ENCODE measurements at regions not wholly inside any gene's neighbourhood (a gene's known extent, or its start where the extent isn't known, plus 50 kb on each side); places are given as distances from the start of the nearest gene placed in this dataset.
"Not testable (repeated sequence)": the region's sequence is repeated elsewhere in the genome, so short reads cannot be mapped to it uniquely, and the experiment has no call there.

GRCh38 chr22:25492841-25493734 lies 71.4 kb upstream of the GRK3 start:
- DNase-seq: no peak

- no peak for DNase-seq
Measured at GRCh38 chr22:25493794-25494193, 70.7 kb upstream of the GRK3 start.

GRCh38 chr22:25494774-25495173 lies 69.7 kb upstream of the GRK3 start:
- DNase-seq: no peak

DNA sequence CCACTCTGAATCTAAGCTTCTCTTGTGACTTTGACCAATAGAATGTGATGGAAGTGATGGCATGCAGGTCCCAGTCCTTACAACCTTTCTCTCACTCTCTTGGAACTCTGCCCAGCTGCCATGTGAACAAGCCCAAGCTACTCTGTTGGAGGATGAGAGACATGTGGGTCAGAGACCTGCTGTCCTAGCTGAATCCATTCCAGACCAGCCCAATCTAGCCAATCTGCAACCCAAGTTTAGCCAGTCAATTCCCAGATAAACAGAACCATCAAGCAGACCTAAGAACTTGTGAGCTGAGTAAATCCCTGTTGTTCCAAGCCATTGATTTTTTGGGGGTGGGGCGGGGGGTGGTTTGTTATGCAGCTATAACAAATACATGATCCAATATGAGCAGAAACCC lies 69.2 kb upstream of the GRK3 start:
- DNase-seq: no peak

DNA sequence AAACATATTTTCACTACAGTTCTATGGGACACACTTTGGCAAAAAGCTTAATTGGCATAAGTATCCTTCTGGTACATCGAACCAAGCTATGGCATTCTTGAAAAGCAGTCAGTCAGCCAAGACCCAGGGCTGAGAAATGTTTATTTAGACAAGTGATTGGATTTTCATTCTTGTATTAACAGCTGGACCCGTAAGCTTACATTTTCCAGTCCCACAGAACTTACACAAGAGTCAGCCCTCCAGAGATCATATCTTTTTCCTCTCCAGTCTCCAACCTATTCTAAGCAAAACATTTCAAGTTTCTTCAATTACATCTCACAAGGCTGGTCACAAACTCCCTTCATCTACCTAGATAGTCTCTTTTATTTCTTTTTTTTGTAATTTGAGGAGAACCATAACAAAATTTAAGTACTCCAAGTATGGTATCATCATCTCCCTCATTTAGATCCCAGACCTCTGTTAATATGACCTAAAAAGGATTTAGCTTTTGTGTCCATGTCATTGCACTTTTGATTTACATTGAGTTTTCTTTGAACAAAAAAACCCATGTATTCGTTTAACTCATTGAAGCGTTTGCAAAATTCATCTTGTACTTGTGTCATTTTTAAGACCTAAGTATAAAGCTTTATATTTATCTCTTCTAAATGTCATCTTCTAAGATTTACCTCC lies 67.9 kb upstream of the GRK3 start:
- DNase-seq: no peak

GRCh38 chr22:25497181-25497641 lies 67.3 kb upstream of the GRK3 start:
- DNase-seq: no peak

DNA sequence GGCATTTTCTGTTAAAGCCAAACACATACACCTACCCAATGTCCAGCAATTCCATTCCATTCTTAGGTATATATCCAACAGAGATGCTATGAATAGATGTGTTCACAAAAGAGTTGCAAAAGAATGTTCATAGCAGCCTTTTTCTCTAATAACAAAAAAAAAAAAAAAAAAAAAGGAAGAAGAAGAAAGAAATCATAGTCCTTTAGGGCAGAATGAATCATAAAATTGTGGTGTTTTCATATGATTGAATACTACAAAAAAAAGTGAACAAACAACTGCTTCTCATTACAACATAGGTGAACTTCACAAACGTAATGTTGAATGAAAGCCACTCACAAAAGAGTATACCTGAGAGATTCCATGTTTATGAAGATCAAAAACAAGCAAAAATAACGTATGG lies 66.8 kb upstream of the GRK3 start:
- DNase-seq: no peak

DNA sequence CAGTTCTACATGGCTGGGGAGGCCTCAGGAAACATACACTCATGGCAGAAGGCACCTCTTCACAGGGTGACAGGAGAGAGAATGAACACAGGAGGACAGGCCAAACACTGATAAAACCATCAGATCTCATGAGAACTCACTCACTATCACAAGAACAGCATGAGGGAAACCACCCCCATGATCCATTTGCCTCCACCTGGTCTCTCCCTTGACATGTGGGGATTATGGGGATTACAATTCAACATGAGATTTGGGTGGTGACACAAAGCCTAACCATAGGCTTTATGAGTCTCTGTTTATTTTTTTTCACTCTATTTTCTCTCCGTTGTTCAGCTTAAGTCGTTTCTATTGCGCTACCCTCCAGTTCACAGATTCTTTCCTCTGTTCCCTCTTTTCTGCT lies 63.8 kb upstream of the GRK3 start:
- DNase-seq: not testable (repeated sequence)

DNA sequence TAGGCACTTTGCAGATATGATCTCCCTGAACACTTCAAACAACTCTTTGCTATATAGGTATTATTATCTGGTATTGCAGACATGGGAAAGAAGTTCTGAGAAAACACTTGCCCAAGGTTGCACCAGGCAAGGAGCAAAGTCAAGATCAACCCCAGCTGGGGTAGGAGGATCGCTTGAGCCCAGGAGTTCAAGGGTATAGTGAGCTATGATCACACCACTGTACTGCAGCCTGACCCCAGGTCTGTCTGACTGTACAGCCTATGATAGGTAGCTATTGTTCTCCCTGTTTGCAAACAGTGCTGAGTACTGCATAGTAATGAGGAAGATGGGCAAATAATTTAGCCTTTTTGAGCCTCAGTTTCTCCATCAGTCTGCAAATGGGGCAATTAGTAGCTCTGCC lies 60.5 kb upstream of the GRK3 start:
- DNase-seq: not testable (repeated sequence)

- DNase-seq: no peak
Measured at GRCh38 chr22:25508161-25508560, 56.3 kb upstream of the GRK3 start.

- DNase-seq: no peak
Measured at GRCh38 chr22:25508761-25509321, 55.6 kb upstream of the GRK3 start.

- no peak for DNase-seq
Measured at GRCh38 chr22:25509374-25509791, 55.1 kb upstream of the GRK3 start.

- DNase-seq: no peak
Measured at GRCh38 chr22:25510876-25511275, 53.6 kb upstream of the GRK3 start.

DNA sequence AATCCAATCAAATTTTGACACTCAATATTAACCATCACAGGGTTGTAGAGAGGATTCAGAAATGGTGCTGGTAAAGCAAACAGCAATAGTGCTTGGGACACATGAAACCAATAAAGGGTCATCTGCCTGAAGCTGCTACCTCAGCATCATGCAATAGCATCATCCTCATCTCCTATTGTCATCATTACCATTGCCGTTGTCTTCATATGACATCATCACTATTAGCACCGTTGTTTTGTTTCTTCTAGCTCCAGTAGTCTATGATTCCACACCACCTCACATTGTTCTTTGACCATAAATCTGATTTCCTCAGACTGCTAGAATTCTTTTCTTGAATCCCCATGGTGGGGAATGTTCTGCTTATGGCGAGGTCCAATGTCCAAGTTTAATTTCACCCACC lies 52.8 kb upstream of the GRK3 start:
- DNase-seq: no peak

GRCh38 chr22:25514436-25515180 lies 49.9 kb upstream of the GRK3 start:
- no peak for DNase-seq
